HG03558 (cell line): ENCODE measurements at regions not wholly inside any gene's neighbourhood (a gene's known extent, or its start where the extent isn't known, plus 50 kb on each side); places are given as distances from the start of the nearest gene placed in this dataset.

Experiments
- ATAC-seq: cut with Tn5 transposase; IDR thresholded peaks from one replicate; pipeline ENCODE4 v1.9.1; 2021; ENCODE audit warnings: moderate number of reproducible peaks; ENCODE audit not compliant: unreplicated experiment; ENCODE audit errors: extremely low read depth

- ATAC-seq = no peak
Observed at GRCh38 chr6:132007474-132008190, 56.5 kb upstream of the CCN2 start.

GRCh38 chr6:132005178-132005577 lies 54.0 kb upstream of the CCN2 start:
- ATAC-seq = no peak

DNA sequence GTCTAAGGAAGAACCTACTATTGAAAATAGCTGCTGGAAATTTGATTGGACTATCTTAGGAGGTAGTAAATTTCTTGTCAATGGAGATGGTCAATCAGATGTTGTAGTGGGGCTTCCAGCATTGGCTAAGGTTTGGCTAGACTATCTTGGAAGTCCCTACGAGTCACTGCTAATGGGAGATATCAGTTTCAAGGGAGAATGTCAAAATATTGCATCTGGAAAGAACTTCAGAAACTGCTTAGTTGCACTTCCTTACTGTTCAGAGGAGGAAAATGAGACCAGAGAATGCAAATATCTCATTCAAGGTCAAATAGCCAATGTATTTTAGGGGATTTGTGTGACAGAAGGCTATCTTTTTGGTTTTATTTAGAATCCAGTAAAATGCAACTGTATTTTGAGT lies 53.5 kb upstream of the CCN2 start:
- ATAC-seq = no peak

GRCh38 chr6:132003516-132004178 lies 52.5 kb upstream of the CCN2 start:
- no peak for ATAC-seq
